Loucy (cell line): ENCODE measurements at regions not wholly inside any gene's neighbourhood (a gene's known extent, or its start where the extent isn't known, plus 50 kb on each side); places are given as distances from the start of the nearest gene placed in this dataset.

Experiments
- H2AFZ ChIP-seq: fragments of 200-600 bp; sonication (generic); 2 replicates; pipeline ENCODE4 v1.6.0; 2016; ENCODE audit warnings: antibody characterized with exemption, mild to moderate bottlenecking, low read length, moderate library complexity
- H3F3A ChIP-seq: fragments of 200-600 bp; 2 replicates; pipeline ENCODE4 v1.6.0; 2016; ENCODE audit warnings: antibody characterized with exemption, low read depth, mild to moderate bottlenecking
- H3K27me3 ChIP-seq: fragments of 200-600 bp; sonication (generic); 2 replicates; pipeline ENCODE4 v1.6.1; 2014; ENCODE audit warnings: low read length, mild to moderate bottlenecking; ENCODE audit not compliant: insufficient read depth, poor library complexity, severe bottlenecking
- H3K36me3 ChIP-seq: fragments of 200-600 bp; sonication (generic); 2 replicates; pipeline ENCODE4 v1.6.1; 2016; ENCODE audit warnings: low read length; ENCODE audit not compliant: insufficient read depth
- H3K4me1 ChIP-seq: fragments of 200-600 bp; sonication (generic); 2 replicates; pipeline ENCODE4 v1.5.1; 2014; ENCODE audit warnings: low read length, mild to moderate bottlenecking; ENCODE audit not compliant: insufficient read depth, poor library complexity, severe bottlenecking
- H3K4me2 ChIP-seq: fragments of 200-600 bp; sonication (generic); 2 replicates; pipeline ENCODE4 v1.6.0; 2014; ENCODE audit warnings: antibody characterized with exemption, low read length, low read depth, mild to moderate bottlenecking; ENCODE audit not compliant: poor library complexity, severe bottlenecking
- H3K4me3 ChIP-seq: fragments of 200-600 bp; sonication (generic); 2 replicates; pipeline ENCODE4 v1.5.1; 2014; ENCODE audit warnings: low read length, mild to moderate bottlenecking, mixed read lengths; ENCODE audit not compliant: poor library complexity, severe bottlenecking
- H3K79me2 ChIP-seq: fragments of 200-600 bp; sonication (generic); 2 replicates; pipeline ENCODE4 v1.6.1; 2014; ENCODE audit warnings: low read length; ENCODE audit not compliant: insufficient read depth
- H3K9ac ChIP-seq: fragments of 200-600 bp; sonication (generic); 2 replicates; pipeline ENCODE4 v1.6.0; 2014; ENCODE audit warnings: mild to moderate bottlenecking, low read depth, low read length, moderate library complexity; ENCODE audit not compliant: poor library complexity, severe bottlenecking
- H3K9me2 ChIP-seq: fragments of 200-600 bp; sonication (generic); replicated peaks from 2 replicates; pipeline ENCODE4 v1.6.1; 2016; ENCODE audit warnings: low read depth, low read length, mixed read lengths
- H3K9me3 ChIP-seq: fragments of 200-600 bp; sonication (generic); 2 replicates; pipeline ENCODE4 v1.6.1; 2014; ENCODE audit warnings: mild to moderate bottlenecking, antibody characterized with exemption, low read length, low read depth; ENCODE audit not compliant: insufficient read depth
- H4K20me1 ChIP-seq: fragments of 200-600 bp; sonication (generic); 2 replicates; pipeline ENCODE4 v1.6.0; 2014; ENCODE audit warnings: antibody characterized with exemption, low read length, mild to moderate bottlenecking; ENCODE audit not compliant: insufficient read depth, poor library complexity, severe bottlenecking
- EZH2phosphoT487 ChIP-seq: fragments of 200-600 bp; IDR thresholded peaks from 2 replicates; pipeline ENCODE4 v1.6.1; 2018; ENCODE audit warnings: antibody characterized with exemption, mild to moderate bottlenecking, moderate library complexity, borderline replicate concordance
- TF ChIP-seq, protein P1 (sequence below): fragments of 200-600 bp; sonication (generic); conservative IDR thresholded peaks from 2 replicates; pipeline ENCODE4 v1.5.1; 2014; ENCODE audit warnings: mild to moderate bottlenecking, antibody characterized with exemption, low read length

DNA sequence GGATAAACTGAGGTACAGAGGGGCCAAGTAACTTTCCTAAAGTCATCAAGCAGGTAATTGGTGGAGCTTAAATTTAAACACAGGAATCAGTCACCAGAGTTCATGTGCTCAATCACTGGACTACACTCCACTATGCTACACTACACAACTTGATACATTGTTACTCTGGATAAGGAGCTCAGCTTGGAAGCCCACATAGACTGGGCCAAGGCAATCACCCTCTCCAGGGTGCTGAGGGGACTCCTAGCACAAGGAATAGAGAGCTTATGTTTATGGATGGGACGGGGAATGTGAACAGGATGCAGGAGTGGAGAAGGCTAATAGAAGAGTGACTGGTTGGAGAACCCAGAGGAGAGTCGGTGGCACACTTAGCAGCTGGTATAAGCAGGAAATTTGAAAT, 113.5 kb upstream of the NFIB start:
- H3K4me2 ChIP-seq: no peak overlapping the region
- H3K27me3 ChIP-seq: no peaks in the 10 kb centered on the region
- peaks cover 5% of the 10 kb centered on the region for H3K4me1 ChIP-seq

DNA sequence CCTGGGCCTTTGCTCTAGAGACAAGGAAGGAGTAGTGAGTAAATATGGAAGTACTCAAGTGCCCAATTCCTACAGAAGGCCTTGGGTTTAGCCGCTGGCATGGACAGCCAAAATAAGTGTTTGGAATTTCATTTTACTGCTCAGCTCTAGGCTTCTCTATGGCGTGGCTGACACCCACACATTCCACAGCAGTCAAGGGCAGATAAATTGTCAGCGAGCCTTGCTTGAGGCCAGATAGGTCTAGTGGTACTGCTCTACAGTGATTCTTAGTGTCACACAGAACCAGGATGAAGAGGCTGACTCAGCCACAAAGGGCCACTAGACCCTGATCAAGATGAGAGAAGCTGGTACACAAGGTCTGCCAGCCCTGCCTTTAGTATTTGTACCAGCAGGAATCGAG, 111.0 kb upstream of the NFIB start:
- H4K20me1 ChIP-seq: no peaks in the 10 kb centered on the region
- no peak overlapping the region for H3K4me2 ChIP-seq
- H2AFZ ChIP-seq: no peak overlapping the region
- H3K9me2 ChIP-seq: no peaks in the 10 kb centered on the region
- H3K27me3 ChIP-seq: no peaks in the 10 kb centered on the region
- no peaks in the 10 kb centered on the region for H3F3A ChIP-seq
- no peaks in the 10 kb centered on the region for H3K9me3 ChIP-seq
- no peak for TF ChIP-seq EZH2phosphoT487
- TF ChIP-seq, protein P1, sequence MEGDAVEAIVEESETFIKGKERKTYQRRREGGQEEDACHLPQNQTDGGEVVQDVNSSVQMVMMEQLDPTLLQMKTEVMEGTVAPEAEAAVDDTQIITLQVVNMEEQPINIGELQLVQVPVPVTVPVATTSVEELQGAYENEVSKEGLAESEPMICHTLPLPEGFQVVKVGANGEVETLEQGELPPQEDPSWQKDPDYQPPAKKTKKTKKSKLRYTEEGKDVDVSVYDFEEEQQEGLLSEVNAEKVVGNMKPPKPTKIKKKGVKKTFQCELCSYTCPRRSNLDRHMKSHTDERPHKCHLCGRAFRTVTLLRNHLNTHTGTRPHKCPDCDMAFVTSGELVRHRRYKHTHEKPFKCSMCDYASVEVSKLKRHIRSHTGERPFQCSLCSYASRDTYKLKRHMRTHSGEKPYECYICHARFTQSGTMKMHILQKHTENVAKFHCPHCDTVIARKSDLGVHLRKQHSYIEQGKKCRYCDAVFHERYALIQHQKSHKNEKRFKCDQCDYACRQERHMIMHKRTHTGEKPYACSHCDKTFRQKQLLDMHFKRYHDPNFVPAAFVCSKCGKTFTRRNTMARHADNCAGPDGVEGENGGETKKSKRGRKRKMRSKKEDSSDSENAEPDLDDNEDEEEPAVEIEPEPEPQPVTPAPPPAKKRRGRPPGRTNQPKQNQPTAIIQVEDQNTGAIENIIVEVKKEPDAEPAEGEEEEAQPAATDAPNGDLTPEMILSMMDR: no peak
- H3K79me2 ChIP-seq: no peaks in the 10 kb centered on the region
- H3K36me3 ChIP-seq: no peaks in the 10 kb centered on the region
- H3K4me1 ChIP-seq: peaks cover 5% of the 10 kb centered on the region
- H3K9ac ChIP-seq: no peak overlapping the region
- no peak overlapping the region for H3K4me3 ChIP-seq

More for the DNA sequence above, 113.5 kb upstream of the NFIB start:
- H3K79me2 ChIP-seq: no peaks in the 10 kb centered on the region
- no peak overlapping the region for H2AFZ ChIP-seq
- no peaks in the 10 kb centered on the region for H3F3A ChIP-seq
- TF ChIP-seq, protein P1: no peak
- no peak for TF ChIP-seq EZH2phosphoT487
- H3K4me3 ChIP-seq: no peak overlapping the region
- H3K9ac ChIP-seq: no peak overlapping the region
- H3K9me3 ChIP-seq: no peaks in the 10 kb centered on the region
- no peaks in the 10 kb centered on the region for H4K20me1 ChIP-seq
- no peaks in the 10 kb centered on the region for H3K9me2 ChIP-seq
- no peaks in the 10 kb centered on the region for H3K36me3 ChIP-seq

DNA sequence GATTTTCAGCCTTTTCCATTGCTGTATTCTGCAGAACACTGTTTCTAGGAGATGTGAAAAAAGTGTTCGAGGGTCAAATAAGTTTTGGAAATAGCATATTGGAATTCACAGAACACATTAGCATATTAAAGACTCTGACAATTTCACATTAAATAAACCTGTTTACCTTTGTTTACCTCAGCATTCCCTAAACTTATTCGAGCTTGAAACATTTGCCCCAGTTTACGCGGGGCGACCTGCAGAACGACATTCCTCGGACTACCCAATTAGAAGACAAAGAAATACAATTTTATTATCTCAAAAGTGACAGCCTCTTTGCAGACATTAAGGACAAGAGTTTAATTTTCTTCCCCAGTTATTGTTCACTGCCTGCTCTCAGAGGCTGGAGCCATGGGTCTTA, 110.3 kb upstream of the NFIB start:
- Histone ChIP-seq H2AFZ (no peak overlapping the region), H3K9ac (no peak overlapping the region), H3K9me2 (no peaks in the 10 kb centered on the region), H3K79me2 (no peaks in the 10 kb centered on the region), H3K4me3 (no peak overlapping the region), H3K4me1 (peaks cover 5% of the 10 kb centered on the region), H4K20me1 (no peaks in the 10 kb centered on the region), H3K36me3 (no peaks in the 10 kb centered on the region), H3K4me2 (no peak overlapping the region), H3F3A (no peaks in the 10 kb centered on the region), H3K27me3 (no peaks in the 10 kb centered on the region), H3K9me3 (no peaks in the 10 kb centered on the region)
- TF ChIP-seq, protein P1: no peak
- no peak for TF ChIP-seq EZH2phosphoT487
